H1 (cell line): ENCODE measurements at regions not wholly inside any gene's neighbourhood (a gene's known extent, or its start where the extent isn't known, plus 50 kb on each side); places are given as distances from the start of the nearest gene placed in this dataset.

Experiments used
- CTCF ChIA-PET: fragments of 300-600 bp; sonication (Branson Sonifier 250); formaldehyde crosslinking; loops from one replicate; lab custom pipeline; 2021; ENCODE audit not compliant: partially characterized antibody; lab: Charles Lee
- POLR2A ChIA-PET: fragments of 300-600 bp; sonication (Branson Sonifier 250); formaldehyde crosslinking; loops from one replicate; lab custom pipeline; 2021; ENCODE audit warnings: inconsistent platforms; ENCODE audit not compliant: partially characterized antibody; lab: Charles Lee
- DNase-seq, 2 experiments: peaks; one replicate each; pipeline versions ENCODE4 v3.0.0 to v3.0.0-alpha.2; 2010 to 2022; ENCODE audit warnings: low spot score in 2 of 2, low read depth in 1 of 2, mixed read lengths in 1 of 2
- FAIRE-seq: peaks from 2 replicates; lab custom pipeline; 2011; peaks lifted over from hg19 to GRCh38; lab: Jason Lieb, UNC
- H2AFZ ChIP-seq: 2 replicates; pipeline ENCODE4 v1.8.1; 2012; ENCODE audit warnings: low read length, inconsistent platforms
- H2AK5ac ChIP-seq: 2 replicates; pipeline ENCODE4 v1.6.1; 2013; ENCODE audit warnings: low read depth, low read length
- H2BK120ac ChIP-seq: replicated peaks from 2 replicates; pipeline ENCODE3; 2013; ENCODE audit warnings: low read depth, low read length, inconsistent platforms
- H2BK12ac ChIP-seq: 2 replicates; pipeline ENCODE4 v1.6.1; 2013; ENCODE audit warnings: low read depth, low read length
- H2BK15ac ChIP-seq: 2 replicates; pipeline ENCODE4 v1.6.1; 2013; ENCODE audit warnings: low read length
- H2BK20ac ChIP-seq: 2 replicates; pipeline ENCODE4 v1.6.1; 2013; ENCODE audit warnings: low read length
- H2BK5ac ChIP-seq: 2 replicates; pipeline ENCODE4 v1.6.1; 2013; ENCODE audit warnings: low read depth, low read length
- H3K14ac ChIP-seq: 2 replicates; pipeline ENCODE4 v1.6.1; 2013; ENCODE audit warnings: inconsistent platforms; ENCODE audit not compliant: insufficient read length
- H3K18ac ChIP-seq: 2 replicates; pipeline ENCODE4 v1.6.1; 2013; ENCODE audit warnings: low read length; ENCODE audit errors: extremely low read depth
- H3K23ac ChIP-seq: 2 replicates; pipeline ENCODE4 v1.6.1; 2013; ENCODE audit warnings: inconsistent platforms; ENCODE audit not compliant: insufficient read length
- H3K23me2 ChIP-seq: 2 replicates; pipeline ENCODE4 v1.6.1; 2013; ENCODE audit warnings: low read depth, low read length
- H3K27ac ChIP-seq: 2 replicates; pipeline ENCODE4 v1.6.1; 2011; ENCODE audit warnings: low read depth, low read length, inconsistent platforms
- H3K27me3 ChIP-seq, 4 experiments: replicated peaks in 1 of 4; 1 replicate in 1 of 4; 2 replicates in 3 of 4; pipeline versions ENCODE4 v1.6.1 to v1.8.1; 2011 to 2013; ENCODE audit warnings: low read length in 3 of 4, mild to moderate bottlenecking in 3 of 4, inconsistent platforms in 2 of 4, mixed read lengths in 2 of 4, moderate library complexity in 1 of 4; ENCODE audit not compliant: control insufficient read depth in 3 of 4, insufficient read depth in 3 of 4; ENCODE audit errors: extremely low read depth in 1 of 4
- H3K36me3 ChIP-seq, 4 experiments: 2 replicates each; pipeline versions ENCODE4 v1.6.1 to v1.8.1; 2011 to 2013; ENCODE audit warnings: mild to moderate bottlenecking in 4 of 4, low read length in 3 of 4, moderate library complexity in 2 of 4, control low read depth in 1 of 4, inconsistent platforms in 1 of 4; ENCODE audit not compliant: insufficient read depth in 4 of 4, control insufficient read depth in 2 of 4
- H3K4ac ChIP-seq: replicated peaks from 2 replicates; pipeline ENCODE3; 2013; ENCODE audit warnings: low read length, low read depth, mixed read lengths, inconsistent platforms; ENCODE audit not compliant: insufficient read length
- H3K4me1 ChIP-seq, 4 experiments: replicated peaks in 1 of 4; 1 replicate in 1 of 4; 2 replicates in 3 of 4; pipeline versions ENCODE4 v1.6.1 to v1.8.1; 2011 to 2013; ENCODE audit warnings: low read length in 3 of 4, inconsistent platforms in 2 of 4, mixed read lengths in 1 of 4; ENCODE audit not compliant: insufficient read depth in 4 of 4, control insufficient read depth in 3 of 4
- H3K4me2 ChIP-seq, 2 experiments: 2 replicates each; pipeline versions ENCODE4 v1.6.1 to v1.8.1; 2011 to 2013; ENCODE audit warnings: low read depth in 2 of 2, low read length in 2 of 2, control low read depth in 1 of 2, inconsistent platforms in 1 of 2, mild to moderate bottlenecking in 1 of 2; ENCODE audit not compliant: insufficient read depth in 1 of 2
- H3K4me3 ChIP-seq, 4 experiments: fragments of 200-600, 300-600 bp in 1 of 4; sonication (generic), shearing (Covaris generic), sonication (Bioruptor Twin) in 1 of 4; 2 replicates each; pipeline versions ENCODE4 v1.5.1 to v1.8.1; 2011 to 2016; ENCODE audit warnings: low read length in 4 of 4, low read depth in 3 of 4, control low read depth in 2 of 4, inconsistent platforms in 2 of 4, mild to moderate bottlenecking in 2 of 4, mixed read lengths in 1 of 4, moderate library complexity in 1 of 4; ENCODE audit not compliant: insufficient read depth in 2 of 4; ENCODE audit errors: extremely low read depth in 1 of 4
- H3K56ac ChIP-seq: replicated peaks from 2 replicates; pipeline ENCODE3; 2013; ENCODE audit warnings: low read depth, mild to moderate bottlenecking, mixed read lengths, low read length, inconsistent platforms; ENCODE audit not compliant: insufficient read length
- H3K79me1 ChIP-seq: 2 replicates; pipeline ENCODE4 v1.6.1; 2013; ENCODE audit warnings: low read depth, low read length, control low read depth
- H3K79me2 ChIP-seq, 2 experiments: 2 replicates each; pipeline versions ENCODE4 v1.6.1 to v1.8.1; 2012 to 2013; ENCODE audit warnings: low read length in 2 of 2, mild to moderate bottlenecking in 2 of 2, inconsistent platforms in 1 of 2; ENCODE audit not compliant: insufficient read depth in 2 of 2, control insufficient read depth in 1 of 2
- H3K9ac ChIP-seq, 4 experiments: replicated peaks in 1 of 4; 1 replicate in 1 of 4; 2 replicates in 3 of 4; pipeline versions ENCODE4 v1.6.1 to v1.8.1; 2011 to 2013; ENCODE audit warnings: low read depth in 3 of 4, low read length in 3 of 4, control low read depth in 2 of 4, mild to moderate bottlenecking in 2 of 4, moderate library complexity in 2 of 4, inconsistent platforms in 1 of 4; ENCODE audit errors: extremely low read depth in 1 of 4
- H3K9me3 ChIP-seq, 2 experiments: 2 replicates each; pipeline versions ENCODE4 v1.6.1 to v1.8.1; 2012 to 2013; ENCODE audit warnings: mild to moderate bottlenecking in 2 of 2, moderate library complexity in 2 of 2, control low read depth in 1 of 2, inconsistent platforms in 1 of 2, low read depth in 1 of 2, low read length in 1 of 2, mixed read lengths in 1 of 2; ENCODE audit not compliant: insufficient read depth in 2 of 2
- H4K20me1 ChIP-seq, 2 experiments: replicated peaks in 1 of 2; 2 replicates each; pipeline versions ENCODE3 to v1.8.1; 2011 to 2013; ENCODE audit warnings: inconsistent platforms in 2 of 2, low read length in 2 of 2, mild to moderate bottlenecking in 1 of 2; ENCODE audit not compliant: insufficient read depth in 2 of 2, control insufficient read depth in 1 of 2
- H4K5ac ChIP-seq: 2 replicates; pipeline ENCODE4 v1.6.1; 2013; ENCODE audit warnings: low read length, low read depth, mixed read lengths, inconsistent platforms; ENCODE audit not compliant: insufficient read length
- H4K8ac ChIP-seq: 2 replicates; pipeline ENCODE4 v1.8.0; 2013; ENCODE audit warnings: mild to moderate bottlenecking, moderate library complexity, low read length, inconsistent platforms; ENCODE audit not compliant: insufficient read depth; ENCODE audit errors: extremely low read depth
- H4K91ac ChIP-seq: replicated peaks from 2 replicates; pipeline ENCODE3; 2013; ENCODE audit warnings: low read length, mixed read lengths, inconsistent platforms; ENCODE audit not compliant: insufficient read length
- FOSL1 ChIP-seq: IDR thresholded peaks from 2 replicates; pipeline ENCODE4 v1.6.1; 2011; ENCODE audit warnings: mild to moderate bottlenecking, low read depth, low read length, moderate library complexity; ENCODE audit not compliant: insufficient read depth
- JUND ChIP-seq: IDR thresholded peaks from 2 replicates; pipeline ENCODE4 v1.6.1; 2011; ENCODE audit warnings: mild to moderate bottlenecking, improper control_type of control experiment, low read length
- MAX ChIP-seq: IDR thresholded peaks from 2 replicates; pipeline ENCODE4 v1.6.1; 2012; ENCODE audit warnings: inconsistent platforms
- RNF2 ChIP-seq: fragments of 200-900, 300-1000 bp; sonication (generic); IDR thresholded peaks from 2 replicates; pipeline ENCODE4 v1.7.1; 2016; ENCODE audit warnings: borderline replicate concordance, low read depth, mild to moderate bottlenecking, antibody characterized with exemption, low read length; ENCODE audit not compliant: poor library complexity, severe bottlenecking; ENCODE audit errors: missing control alignments
- WGBS, 2 experiments: shearing (Covaris generic) in 1 of 2; methylation state at CpG; one replicate each; pipeline versions ENCODE4 v1.1.6 to v1.1.7; 2013 to 2015; ENCODE audit warnings: low lambda C conversion rate in 2 of 2, mixed read lengths in 2 of 2, inconsistent platforms in 1 of 2, low coverage in 1 of 2, missing lambda C conversion rate in 1 of 2; ENCODE audit not compliant: insufficient replicate concordance in 2 of 2, insufficient coverage in 1 of 2, insufficient read length in 1 of 2; ENCODE audit errors: extremely low coverage in 1 of 2, missing lambda C conversion rate in 1 of 2; 5-methylcytosine and 5-hydroxymethylcytosine counted together

GRCh38 chr16:6828690-6829089 lies 504.0 kb upstream of the RBFOX1 start:
- Histone ChIP-seq H4K91ac (no peak overlapping the region), H3K23me2 (no peaks in the 10 kb centered on the region), H3K4ac (no peak overlapping the region), H3K36me3 (no peaks in the 10 kb centered on the region), H3K4me1 (peaks cover 0 to 3% (median 0%) of the 10 kb centered on the region in 4 experiments; a peak in 1 of 7 replicates), H4K5ac (no peak overlapping the region), H4K20me1 (no peaks in the 10 kb centered on the region), H2AFZ (no peak overlapping the region), H3K56ac (no peak overlapping the region), H3K4me2 (no peak overlapping the region), H4K8ac (no peak overlapping the region), H3K23ac (no peak overlapping the region), H3K79me1 (no peaks in the 10 kb centered on the region)
- POLR2A ChIA-PET = no interaction called here
- DNase-seq (no peak), FAIRE-seq (no peak)
- CTCF ChIA-PET = interaction anchor here (1.0 kb wide), 1 partner anchor 197 kb away, joined by 3 read pairs; no protein-coding TSS in a partner anchor
- no peak for TF ChIP-seq MAX
- TF ChIP-seq RNF2 = no peak
- TF ChIP-seq FOSL1 = no peak
- TF ChIP-seq JUND = no peak
- TF ChIP-seq, all 59 proteins: peak for 0
- Histone ChIP-seq H2BK12ac (no peak overlapping the region), H3K79me2 (no peaks in the 10 kb centered on the region), H2AK5ac (no peak overlapping the region), H3K4me3 (no peak overlapping the region), H3K27ac (no peak overlapping the region), H2BK15ac (no peak overlapping the region), H2BK120ac (no peak overlapping the region), H2BK5ac (no peak overlapping the region), H3K27me3 (no peaks in the 10 kb centered on the region), H3K14ac (no peak overlapping the region), H3K9ac (no peak overlapping the region), H2BK20ac (no peak overlapping the region), H3K9me3 (no peaks in the 10 kb centered on the region), H3K18ac (no peak overlapping the region)
- WGBS, 2 experiments = 90% methylated on average over 7 of the region's 7 CpGs; no CpG with 5 or more reads in 1 of the 2 experiments
